ENCODE measurements at regions not wholly inside any gene's neighbourhood (a gene's known extent, or its start where the extent isn't known, plus 50 kb on each side); places are given as distances from the start of the nearest gene placed in this dataset.

DNA sequence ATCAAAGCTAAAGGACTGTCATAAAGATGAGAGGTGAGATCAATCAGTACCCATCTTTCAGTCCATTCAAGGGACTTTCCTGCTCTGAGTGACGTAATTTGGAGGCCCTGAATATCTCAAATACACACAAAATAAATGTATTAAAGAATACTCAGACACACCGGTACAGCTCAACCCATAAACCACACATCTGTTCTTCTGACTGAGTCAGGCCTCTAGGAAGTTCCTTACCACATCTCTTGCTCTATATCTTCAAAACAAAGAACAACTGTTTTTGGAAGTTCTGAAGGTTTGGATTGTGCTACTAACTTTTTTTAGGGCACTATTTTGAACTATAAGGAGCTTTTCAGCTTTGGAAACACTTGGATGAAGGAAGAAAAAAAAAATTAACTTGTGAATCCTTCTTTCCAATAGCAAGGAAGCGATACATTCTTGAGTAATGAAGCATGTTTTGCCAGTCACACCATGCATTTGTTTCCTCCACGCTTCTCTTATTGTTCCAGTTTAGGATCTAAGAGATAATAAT lies 866.5 kb upstream of the VRK2 start:
- TF ChIP-seq, protein P1, sequence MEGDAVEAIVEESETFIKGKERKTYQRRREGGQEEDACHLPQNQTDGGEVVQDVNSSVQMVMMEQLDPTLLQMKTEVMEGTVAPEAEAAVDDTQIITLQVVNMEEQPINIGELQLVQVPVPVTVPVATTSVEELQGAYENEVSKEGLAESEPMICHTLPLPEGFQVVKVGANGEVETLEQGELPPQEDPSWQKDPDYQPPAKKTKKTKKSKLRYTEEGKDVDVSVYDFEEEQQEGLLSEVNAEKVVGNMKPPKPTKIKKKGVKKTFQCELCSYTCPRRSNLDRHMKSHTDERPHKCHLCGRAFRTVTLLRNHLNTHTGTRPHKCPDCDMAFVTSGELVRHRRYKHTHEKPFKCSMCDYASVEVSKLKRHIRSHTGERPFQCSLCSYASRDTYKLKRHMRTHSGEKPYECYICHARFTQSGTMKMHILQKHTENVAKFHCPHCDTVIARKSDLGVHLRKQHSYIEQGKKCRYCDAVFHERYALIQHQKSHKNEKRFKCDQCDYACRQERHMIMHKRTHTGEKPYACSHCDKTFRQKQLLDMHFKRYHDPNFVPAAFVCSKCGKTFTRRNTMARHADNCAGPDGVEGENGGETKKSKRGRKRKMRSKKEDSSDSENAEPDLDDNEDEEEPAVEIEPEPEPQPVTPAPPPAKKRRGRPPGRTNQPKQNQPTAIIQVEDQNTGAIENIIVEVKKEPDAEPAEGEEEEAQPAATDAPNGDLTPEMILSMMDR (IDR thresholded peaks at IDR 0.05): no peak
- no peak for TF ChIP-seq POLR2AphosphoS5 (IDR thresholded peaks at IDR 0.05)
